ENCODE measurements at regions not wholly inside any gene's neighbourhood (a gene's known extent, or its start where the extent isn't known, plus 50 kb on each side); places are given as distances from the start of the nearest gene placed in this dataset.

- no peak for DNase-seq
Measured at GRCh38 chr13:59182241-59182640, 981.5 kb downstream of the DIAPH3 start.

GRCh38 chr13:59197397-59197796 is 966.3 kb downstream of the DIAPH3 start:
- DNase-seq = no peak

DNA sequence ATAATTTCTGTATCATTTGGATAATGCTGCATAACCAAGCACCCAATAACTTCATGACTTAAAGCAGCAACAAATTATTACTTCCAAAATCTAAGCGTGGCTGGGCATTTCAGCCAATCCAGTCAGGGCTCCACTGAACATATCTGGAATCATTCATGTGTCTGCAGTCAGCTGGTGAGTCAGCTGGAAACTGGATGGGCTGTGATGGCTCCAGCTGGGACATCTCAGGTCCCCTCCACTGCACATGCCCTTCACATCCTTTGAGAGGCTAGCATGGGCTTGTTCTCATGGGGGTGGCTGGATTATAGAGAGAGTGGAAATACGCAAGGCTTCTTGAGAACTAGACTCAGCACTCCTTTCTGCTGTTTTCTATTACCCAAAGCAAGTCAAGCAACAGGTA is 961.9 kb downstream of the DIAPH3 start:
- no peak for DNase-seq

GRCh38 chr13:59203855-59204254 is 959.9 kb downstream of the DIAPH3 start:
- no peak for DNase-seq

DNA sequence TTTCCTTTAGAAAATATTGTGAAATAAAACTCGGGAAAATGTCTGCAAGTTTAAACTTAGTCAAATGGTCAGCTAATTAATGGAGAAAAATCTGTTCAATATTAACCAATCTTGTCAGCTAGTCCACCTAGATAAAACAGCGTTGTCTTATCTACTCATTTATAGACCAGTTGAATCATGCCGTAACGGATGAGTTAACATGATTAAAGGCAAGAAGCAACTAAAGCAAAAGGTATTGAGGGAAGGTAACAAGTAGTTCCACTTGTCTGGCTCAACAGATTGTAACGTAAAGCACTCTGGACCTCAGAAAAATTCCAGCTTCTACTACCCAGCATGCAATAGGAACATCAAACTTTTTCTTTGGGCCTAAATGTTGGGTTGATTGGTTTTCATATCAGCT is 958.2 kb downstream of the DIAPH3 start:
- DNase-seq = no peak

GRCh38 chr13:59208405-59209195 is 955.1 kb downstream of the DIAPH3 start:
- DNase-seq = no peak

DNA sequence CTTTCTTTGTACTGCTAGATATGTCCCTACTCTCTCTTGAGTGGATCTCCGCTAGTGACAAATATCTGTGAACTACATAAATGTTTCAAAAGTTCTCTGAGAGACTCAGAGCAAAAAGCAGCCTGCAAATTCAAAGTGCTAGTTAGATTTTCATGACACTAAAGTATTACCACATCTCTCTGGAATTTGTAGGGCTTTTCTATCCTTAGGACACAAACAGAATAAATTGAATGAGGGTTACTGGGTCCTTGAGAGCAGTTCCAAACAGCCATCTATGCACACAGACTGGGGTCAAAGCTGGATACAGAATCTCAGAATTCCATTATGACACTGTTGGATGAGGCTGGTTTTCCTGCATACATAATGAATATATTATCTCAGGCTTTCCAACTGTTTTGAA is 953.2 kb downstream of the DIAPH3 start:
- no peak for DNase-seq

DNA sequence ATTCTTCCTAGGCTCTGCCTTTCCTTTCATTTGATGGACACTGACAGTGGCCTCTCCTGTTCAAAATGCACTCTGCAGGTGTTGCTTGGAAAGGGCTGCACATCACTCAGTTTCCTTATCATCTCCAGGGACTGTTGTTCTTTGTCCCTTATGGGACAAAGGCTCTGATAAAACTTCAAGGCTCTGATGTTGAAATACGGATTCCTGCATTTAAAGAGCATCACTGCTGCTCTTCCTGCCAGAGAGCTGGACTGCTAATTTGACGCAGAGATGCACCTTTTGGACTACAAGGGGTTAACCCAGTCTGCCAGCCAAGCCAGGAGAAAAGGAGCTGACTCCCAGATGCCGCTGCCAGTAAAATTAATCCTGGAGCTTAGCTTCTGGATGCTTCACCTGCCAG is 952.1 kb downstream of the DIAPH3 start:
- DNase-seq = no peak

- DNase-seq = no peak
Measured at GRCh38 chr13:59229401-59229800, 934.3 kb downstream of the DIAPH3 start.

DNA sequence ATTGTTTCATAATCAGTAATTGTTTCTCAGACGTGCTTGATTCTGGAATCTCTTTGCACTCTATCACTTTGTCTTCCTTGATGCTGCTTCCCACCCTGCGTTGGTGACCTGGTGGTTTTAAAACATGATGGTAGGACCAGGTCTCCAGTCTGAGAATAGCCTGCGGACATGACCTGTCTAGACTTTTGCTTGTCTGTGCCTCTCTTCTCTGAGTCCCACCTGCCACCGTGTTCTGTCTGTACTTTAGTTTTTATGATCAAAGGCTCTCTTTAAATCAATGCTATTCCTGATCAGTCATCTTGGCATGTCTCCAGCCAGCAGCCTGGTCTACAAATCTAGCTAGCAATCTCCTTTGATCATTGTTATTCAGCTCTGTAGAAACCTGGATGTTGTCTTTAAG is 933.9 kb downstream of the DIAPH3 start:
- no peak for DNase-seq

- no peak for DNase-seq
Measured at GRCh38 chr13:59230484-59231264, 933.1 kb downstream of the DIAPH3 start.

DNA sequence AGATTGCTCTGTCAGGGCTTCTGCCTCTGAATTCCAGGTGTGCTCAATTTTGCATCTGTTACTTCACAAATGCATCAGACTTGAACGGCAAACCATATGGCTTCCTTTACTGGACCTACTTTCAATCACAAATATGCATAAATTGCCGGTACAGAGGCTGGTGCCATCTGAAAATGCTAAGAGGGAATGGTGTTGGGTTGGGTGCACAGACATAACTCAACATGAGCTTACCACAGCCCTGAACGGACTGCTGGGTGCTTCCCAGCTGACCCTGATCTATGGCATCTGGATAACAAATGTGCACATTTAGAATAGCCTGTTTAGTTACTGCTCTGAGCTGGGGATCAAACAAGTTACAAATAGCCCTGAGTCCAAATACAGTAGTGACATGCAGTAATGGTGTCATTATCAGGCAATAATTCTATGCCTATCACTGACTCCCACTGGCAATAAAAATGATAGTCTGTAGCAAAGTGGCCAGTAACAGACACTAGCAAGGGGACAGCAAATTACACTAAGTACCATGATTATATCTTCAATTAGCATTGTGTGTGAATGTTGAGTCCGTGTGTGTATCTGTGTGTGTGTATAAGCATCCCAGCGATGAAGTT is 927.3 kb downstream of the DIAPH3 start:
- no peak for DNase-seq

- no peak for DNase-seq
Measured at GRCh38 chr13:59236944-59237343, 926.8 kb downstream of the DIAPH3 start.

GRCh38 chr13:59247171-59247570 is 916.6 kb downstream of the DIAPH3 start:
- DNase-seq = peak; percentile 29 to 43

DNA sequence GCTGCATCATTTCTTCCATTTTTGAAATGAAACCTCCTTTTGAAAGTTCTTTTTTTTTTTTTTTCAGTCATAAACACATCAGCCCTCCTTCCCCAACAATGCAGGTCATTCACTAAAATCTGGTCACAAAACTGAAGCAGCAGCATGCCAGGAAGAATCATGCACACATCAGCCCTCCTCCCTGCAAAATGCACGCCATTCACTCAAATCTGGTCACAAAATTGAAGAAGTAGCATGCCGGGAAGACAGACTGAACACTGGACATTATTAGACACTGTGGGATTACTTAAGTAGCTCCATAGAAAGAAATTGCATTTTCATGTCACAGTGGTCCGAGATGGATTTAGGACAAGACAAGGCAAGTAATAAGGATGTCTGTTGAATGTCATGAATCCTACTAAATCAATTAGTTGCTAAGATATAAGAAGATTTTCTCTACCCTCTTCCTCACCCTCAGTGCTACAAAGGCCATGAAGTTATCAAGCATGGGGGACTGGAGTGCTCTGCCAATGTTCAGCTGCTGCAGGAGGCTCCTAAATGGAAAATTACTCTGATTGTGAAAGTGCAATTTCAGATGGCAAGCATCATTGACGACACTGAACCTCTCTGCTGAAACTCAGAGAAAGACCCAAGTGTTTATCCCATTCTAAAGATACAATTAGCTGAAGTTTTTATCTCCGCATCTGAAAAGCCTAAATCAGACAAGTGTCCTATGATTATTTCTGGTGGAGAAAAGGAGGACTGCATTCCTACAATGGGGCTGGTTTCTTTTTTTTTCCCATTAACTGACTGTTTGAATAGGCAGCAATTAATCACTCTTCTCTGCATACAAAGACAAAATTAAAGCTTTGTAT is 913.2 kb downstream of the DIAPH3 start:
- DNase-seq = no peak

DNA sequence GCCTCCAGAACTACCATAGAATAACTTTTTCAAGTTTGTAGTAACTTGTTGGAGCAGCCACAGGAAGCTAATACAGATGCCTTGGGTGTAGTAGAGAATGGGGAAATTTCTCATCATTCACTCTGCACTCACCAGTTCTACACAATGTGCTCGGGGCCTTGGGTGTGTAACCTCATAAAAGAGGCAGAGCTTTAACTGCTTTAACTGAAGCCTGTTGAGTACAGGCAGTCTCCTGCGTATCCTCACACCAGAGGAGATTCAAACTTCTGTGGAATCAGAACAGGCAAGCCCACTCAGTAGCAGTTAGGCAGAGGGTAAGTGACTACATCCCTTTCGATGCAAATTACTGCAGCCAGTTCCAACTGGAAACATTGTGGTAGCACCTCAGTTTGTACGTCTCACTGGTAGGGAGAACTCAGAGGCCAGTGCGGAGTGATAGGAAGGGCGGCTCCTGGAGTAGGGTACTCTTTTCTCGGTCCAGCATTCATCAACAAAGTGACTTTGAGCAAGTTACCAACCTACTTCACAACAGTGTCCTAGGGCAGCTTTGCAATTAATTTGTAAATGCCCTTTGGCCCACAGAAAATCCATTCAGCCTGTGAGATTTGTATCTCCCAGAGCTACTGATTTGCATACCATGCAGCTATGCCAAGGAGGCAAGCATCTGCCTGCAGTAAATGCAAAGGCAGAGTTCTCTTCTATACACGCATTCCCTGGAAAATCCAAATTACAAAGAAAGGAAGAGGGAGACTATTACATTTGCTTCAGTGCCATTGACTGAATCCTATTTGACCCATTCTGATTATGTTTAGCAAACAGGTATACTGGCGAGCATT is 904.3 kb downstream of the DIAPH3 start:
- DNase-seq = no peak

GRCh38 chr13:59261928-59262488 is 901.7 kb downstream of the DIAPH3 start:
- DNase-seq = no peak

- DNase-seq = no peak
Measured at GRCh38 chr13:59263531-59263930, 900.2 kb downstream of the DIAPH3 start.

- DNase-seq = no peak
Measured at GRCh38 chr13:59266478-59267063, 897.2 kb downstream of the DIAPH3 start.

DNA sequence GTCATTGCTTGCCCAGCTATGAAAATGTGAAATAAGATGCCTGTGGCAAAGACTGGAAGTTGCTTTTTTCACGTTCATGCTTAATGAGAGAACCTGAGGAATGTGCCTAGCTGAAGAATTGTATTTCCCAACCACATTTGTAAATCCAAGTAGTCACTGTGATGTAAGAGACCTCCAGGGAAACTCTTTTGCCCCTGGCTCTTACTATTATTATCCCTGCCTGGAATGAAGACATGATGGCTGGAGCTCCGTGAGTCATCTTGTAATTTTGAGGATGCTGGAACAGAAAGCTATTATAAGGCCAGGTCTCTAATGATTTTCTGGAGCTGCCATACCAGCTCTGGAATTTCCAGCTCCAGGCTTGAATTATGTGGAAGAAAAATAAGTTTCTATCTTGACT is 894.3 kb downstream of the DIAPH3 start:
- DNase-seq = no peak

DNA sequence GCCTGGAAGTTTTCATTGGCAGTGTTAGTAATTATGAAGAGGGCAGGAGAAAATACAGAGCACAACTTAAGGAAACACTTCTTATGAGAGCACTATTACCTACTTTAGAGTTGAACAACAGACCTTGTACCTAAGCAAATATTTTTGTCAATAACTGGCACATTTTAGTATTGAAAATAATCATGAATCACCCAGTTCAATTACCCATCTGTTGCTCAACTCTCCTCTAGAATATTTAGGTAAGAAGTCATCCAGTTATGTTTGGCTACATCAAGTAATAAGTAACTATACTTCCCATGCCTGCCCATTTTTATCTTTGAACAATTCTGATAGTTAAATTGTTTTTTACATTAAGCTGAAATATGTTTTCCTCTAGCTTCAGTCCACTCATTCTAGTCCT is 893.4 kb downstream of the DIAPH3 start:
- DNase-seq = no peak

Data from SHP77 (cell line).